ENCODE measurements at regions not wholly inside any gene's neighbourhood (a gene's known extent, or its start where the extent isn't known, plus 50 kb on each side); places are given as distances from the start of the nearest gene placed in this dataset.

- ATAC-seq (no peak), DNase-seq (no peak)
- no peaks in the 10 kb centered on the region for H3K36me3 ChIP-seq (ENCODE audit: low read depth, low read length)
- H3K27ac ChIP-seq (ENCODE audit: low read length): no peak overlapping the region
- no peak overlapping the region for H3K9ac ChIP-seq (ENCODE audit: low read length)
- ChIA-PET POLR2A (ENCODE audit: unreplicated experiment) (no interaction called here), CTCF (interaction anchor here (0.6 kb wide), 1 partner anchor 8 kb away, joined by 3 read pairs; no protein-coding TSS in a partner anchor)
- H3K4me3 ChIP-seq (ENCODE audit: low read length): no peak overlapping the region
- H3K27me3 ChIP-seq (ENCODE audit: low read length): no peaks in the 10 kb centered on the region
- peaks cover under 1% of the 10 kb centered on the region for H3F3A ChIP-seq (ENCODE audit: low read length, unreplicated experiment)
- H4K20me1 ChIP-seq (ENCODE audit: low read length): no peaks in the 10 kb centered on the region
- H3K79me2 ChIP-seq (ENCODE audit: low read length): no peaks in the 10 kb centered on the region
- no peak overlapping the region for H3K4me2 ChIP-seq (ENCODE audit: low read length)
- H3K9me3 ChIP-seq (ENCODE audit: low read length): no peaks in the 10 kb centered on the region
- no peak overlapping the region for H2AFZ ChIP-seq (ENCODE audit: low read length)
- TF ChIP-seq CTCF (conservative IDR thresholded peaks at IDR 0.05; ENCODE audit: low read depth, low read length) (no peak), EZH2 (IDR thresholded peaks at IDR 0.05; ENCODE audit: low read length, unreplicated experiment) (no peak), EZH2phosphoT487 (IDR thresholded peaks at IDR 0.05; ENCODE audit: borderline replicate concordance, low read length) (no peak)
- intact Hi-C loops (cut with micrococcal nuclease): no loop called here
- H3K4me1 ChIP-seq (ENCODE audit: insufficient read depth, low read length): peaks cover 37% of the 10 kb centered on the region
- no peaks in the 10 kb centered on the region for H3K9me2 ChIP-seq (replicated peaks; ENCODE audit: low read length)
- no TSS peak for BruUV-seq (replicated peaks)
These were observed 60.9 kb upstream of the FUT8 start for GRCh38 chr14:65351493-65352194.

GRCh38 chr14:65352964-65353530, 59.5 kb upstream of the FUT8 start:
- H2AFZ ChIP-seq (ENCODE audit: low read length): peak overlapping the region; percentile 24
- TSS peak; percentile 33 for BruUV-seq (replicated peaks)
- peaks cover 5% of the 10 kb centered on the region for H3F3A ChIP-seq (ENCODE audit: low read length, unreplicated experiment)
- POLR2A ChIA-PET (ENCODE audit: unreplicated experiment): no interaction called here
- H4K20me1 ChIP-seq (ENCODE audit: low read length): no peaks in the 10 kb centered on the region
- peak overlapping the region; percentile 97 for H3K27ac ChIP-seq (ENCODE audit: low read length)
- peaks cover 51% of the 10 kb centered on the region for H3K4me1 ChIP-seq (ENCODE audit: insufficient read depth, low read length)
- DNase-seq: peak; percentile 88
- peaks cover 6% of the 10 kb centered on the region for H3K79me2 ChIP-seq (ENCODE audit: low read length)
- H3K36me3 ChIP-seq (ENCODE audit: low read depth, low read length): no peaks in the 10 kb centered on the region
- H3K9me2 ChIP-seq (replicated peaks; ENCODE audit: low read length): no peaks in the 10 kb centered on the region
- no peak for TF ChIP-seq EZH2 (IDR thresholded peaks at IDR 0.05; ENCODE audit: low read length, unreplicated experiment)
- peak; percentile 30; the same call in 1 of the 2 replicates for TF ChIP-seq CTCF (conservative IDR thresholded peaks at IDR 0.05; ENCODE audit: low read depth, low read length)
- H3K9me3 ChIP-seq (ENCODE audit: low read length): no peaks in the 10 kb centered on the region
- intact Hi-C loops (cut with micrococcal nuclease): no loop called here
- ATAC-seq: peak; percentile 47
- H3K27me3 ChIP-seq (ENCODE audit: low read length): no peaks in the 10 kb centered on the region
- CTCF ChIA-PET: interaction anchor here (0.6 kb wide), 1 partner anchor 48 kb away, joined by 5 read pairs; no protein-coding TSS in a partner anchor
- H3K9ac ChIP-seq (ENCODE audit: low read length): peak overlapping the region; percentile 80; the same call in 1 of the 2 replicates
- no peak overlapping the region for H3K4me3 ChIP-seq (ENCODE audit: low read length)
- H3K4me2 ChIP-seq (ENCODE audit: low read length): peak overlapping the region; percentile 5; the same call in 1 of the 2 replicates

- TF ChIP-seq EZH2phosphoT487 (IDR thresholded peaks at IDR 0.05; ENCODE audit: borderline replicate concordance, low read length) (no peak), EZH2 (IDR thresholded peaks at IDR 0.05; ENCODE audit: low read length, unreplicated experiment) (no peak), CTCF (conservative IDR thresholded peaks at IDR 0.05; ENCODE audit: low read depth, low read length) (no peak)
- Histone ChIP-seq H3K4me1 (ENCODE audit: insufficient read depth, low read length) (peaks cover 54% of the 10 kb centered on the region), H3K79me2 (ENCODE audit: low read length) (peaks cover 6% of the 10 kb centered on the region), H4K20me1 (ENCODE audit: low read length) (no peaks in the 10 kb centered on the region), H3K4me2 (ENCODE audit: low read length) (no peak overlapping the region), H3K9me2 (replicated peaks; ENCODE audit: low read length) (no peaks in the 10 kb centered on the region), H3K9ac (ENCODE audit: low read length) (peak overlapping the region; percentile 80; the same call in 1 of the 2 replicates), H3K27me3 (ENCODE audit: low read length) (no peaks in the 10 kb centered on the region), H3K36me3 (ENCODE audit: low read depth, low read length) (no peaks in the 10 kb centered on the region), H3F3A (ENCODE audit: low read length, unreplicated experiment) (peaks cover 5% of the 10 kb centered on the region), H3K27ac (ENCODE audit: low read length) (peak overlapping the region; percentile 97), H3K9me3 (ENCODE audit: low read length) (no peaks in the 10 kb centered on the region), H3K4me3 (ENCODE audit: low read length) (no peak overlapping the region), H2AFZ (ENCODE audit: low read length) (peak overlapping the region; percentile 40; the same call in 1 of the 2 replicates)
- no TSS peak for BruUV-seq (replicated peaks)
- CTCF ChIA-PET: interaction anchor here (1.0 kb wide), 1 partner anchor 50 kb away, joined by 3 read pairs; no protein-coding TSS in a partner anchor
- POLR2A ChIA-PET (ENCODE audit: unreplicated experiment): interaction anchor here (0.6 to 0.8 kb wide), 4 partner anchors 51 to 245 kb away, joined by 3 to 8 read pairs (median 3); no protein-coding TSS in a partner anchor
- DNase-seq (no peak), ATAC-seq (no peak)
- intact Hi-C loops (cut with micrococcal nuclease): no loop called here
These were observed 58.4 kb upstream of the FUT8 start for GRCh38 chr14:65354131-65354530.
